MM.1S (cell line): ENCODE measurements at regions not wholly inside any gene's neighbourhood (a gene's known extent, or its start where the extent isn't known, plus 50 kb on each side); places are given as distances from the start of the nearest gene placed in this dataset.
"Not testable (repeated sequence)": the region's sequence is repeated elsewhere in the genome, so short reads cannot be mapped to it uniquely, and the experiment has no call there.

Experiments
- DNase-seq: peaks from one replicate; pipeline ENCODE4 v3.0.0-alpha.2; 2015
- H2AFZ ChIP-seq: fragments of 300-600 bp; sonication (generic); 2 replicates; pipeline ENCODE4 v1.6.0; 2016; ENCODE audit warnings: antibody characterized with exemption, low read length
- H3F3A ChIP-seq: fragments of 300-600 bp; sonication (generic); 2 replicates; pipeline ENCODE4 v1.6.1; 2016; ENCODE audit warnings: mild to moderate bottlenecking, antibody characterized with exemption, low read length, moderate library complexity, mixed read lengths; ENCODE audit not compliant: insufficient read depth
- H3K27ac ChIP-seq: fragments of 300-600 bp; sonication (generic); 2 replicates; pipeline ENCODE4 v1.5.1; 2016; ENCODE audit warnings: mild to moderate bottlenecking, low read length
- H3K27me3 ChIP-seq: fragments of 300-600 bp; sonication (generic); replicated peaks from 2 replicates; pipeline ENCODE4 v1.6.0; 2016; ENCODE audit warnings: low read length; ENCODE audit not compliant: insufficient read depth
- H3K36me3 ChIP-seq: fragments of 300-600 bp; sonication (generic); replicated peaks from 2 replicates; pipeline ENCODE4 v1.6.1; 2016; ENCODE audit warnings: mild to moderate bottlenecking, low read length, mixed read lengths; ENCODE audit not compliant: insufficient read depth
- H3K4me1 ChIP-seq: fragments of 300-600 bp; sonication (generic); 2 replicates; pipeline ENCODE4 v1.6.1; 2016; ENCODE audit warnings: low read length, mixed read lengths
- H3K4me2 ChIP-seq: fragments of 300-600 bp; sonication (generic); 2 replicates; pipeline ENCODE4 v1.6.0; 2016; ENCODE audit warnings: low read depth, low read length
- H3K4me3 ChIP-seq: fragments of 300-600 bp; sonication (generic); 2 replicates; pipeline ENCODE4 v1.5.1; 2016; ENCODE audit warnings: low read length, mixed read lengths
- H3K79me2 ChIP-seq: fragments of 300-600 bp; sonication (generic); 2 replicates; pipeline ENCODE4 v1.6.1; 2016; ENCODE audit warnings: mixed run types, low read length, mixed read lengths
- H3K9ac ChIP-seq: fragments of 300-600 bp; sonication (generic); 2 replicates; pipeline ENCODE4 v1.6.1; 2016; ENCODE audit warnings: low read length, mixed read lengths
- H3K9me2 ChIP-seq: fragments of 300-600 bp; sonication (generic); replicated peaks from 2 replicates; pipeline ENCODE4 v1.6.1; 2016; ENCODE audit warnings: mild to moderate bottlenecking, low read length, mixed read lengths; ENCODE audit not compliant: insufficient read depth
- H3K9me3 ChIP-seq: fragments of 300-600 bp; sonication (generic); replicated peaks from 2 replicates; pipeline ENCODE4 v1.6.1; 2016; ENCODE audit warnings: mild to moderate bottlenecking, low read length, mixed read lengths; ENCODE audit not compliant: insufficient read depth
- H4K20me1 ChIP-seq: fragments of 300-600 bp; sonication (generic); 2 replicates; pipeline ENCODE4 v1.6.1; 2016; ENCODE audit warnings: mild to moderate bottlenecking, low read length, moderate library complexity, mixed read lengths; ENCODE audit not compliant: insufficient read depth
- CTCF ChIP-seq: fragments of 300-600 bp; sonication (generic); IDR thresholded peaks from 2 replicates; pipeline ENCODE4 v1.5.1; 2016; ENCODE audit warnings: antibody characterized with exemption, low read length, mixed read lengths
- EZH2 ChIP-seq: fragments of 300-600 bp; sonication (generic); optimal IDR thresholded peaks from 2 replicates; pipeline ENCODE3; 2017; ENCODE audit warnings: low read depth, mild to moderate bottlenecking, antibody characterized with exemption, low read length, mixed read lengths
- EZH2phosphoT487 ChIP-seq: fragments of 300-600 bp; sonication (generic); IDR thresholded peaks from 2 replicates; pipeline ENCODE4 v1.6.1; 2018; ENCODE audit warnings: antibody characterized with exemption, low read length

DNA sequence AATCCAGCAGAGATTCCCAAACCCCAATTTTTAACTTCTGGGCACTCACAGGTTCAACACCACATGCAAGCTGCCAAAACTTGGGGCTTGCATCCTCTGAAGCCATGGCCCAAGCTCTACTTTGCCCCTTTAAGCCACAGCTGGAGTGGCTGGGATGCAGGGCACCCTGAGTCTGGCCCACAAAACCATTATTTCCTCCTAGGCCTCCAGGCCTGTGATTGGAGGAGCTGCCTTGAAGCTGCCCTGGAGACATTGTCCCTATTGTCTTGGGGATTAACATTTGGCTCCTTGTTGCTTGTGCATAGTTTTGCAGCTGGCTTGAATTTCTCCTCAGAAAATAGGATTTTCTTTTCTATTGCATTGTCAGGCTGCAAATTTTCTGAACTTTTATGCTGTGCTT lies 109.8 kb upstream of the RPRM start:
- H3K36me3 ChIP-seq, result no peaks in the 10 kb centered on the region

GRCh38 chr2:153589586-153589985 lies 111.0 kb upstream of the RPRM start:
- H3K4me3 ChIP-seq, result no peak overlapping the region
- TF ChIP-seq CTCF (no peak), EZH2 (no peak), EZH2phosphoT487 (no peak)

More for the DNA sequence above, 109.8 kb upstream of the RPRM start:
- TF ChIP-seq EZH2phosphoT487 (no peak), CTCF (no peak), EZH2 (no peak)
- Histone ChIP-seq H4K20me1 (no peaks in the 10 kb centered on the region), H3K4me3 (no peak overlapping the region), H3K4me1 (no peaks in the 10 kb centered on the region), H3K9me3 (no peaks in the 10 kb centered on the region), H3K27ac (no peak overlapping the region), H3K4me2 (no peak overlapping the region), H3K9ac (no peak overlapping the region), H3F3A (no peaks in the 10 kb centered on the region; the same call in 1 of the 2 replicates), H2AFZ (no peak overlapping the region), H3K27me3 (no peaks in the 10 kb centered on the region), H3K9me2 (no peaks in the 10 kb centered on the region), H3K79me2 (no peaks in the 10 kb centered on the region)
- no peak for DNase-seq

GRCh38 chr2:153593086-153593485 lies 114.5 kb upstream of the RPRM start:
- H3K4me3 ChIP-seq, H3K27me3 ChIP-seq, H3F3A ChIP-seq, H3K9ac ChIP-seq, H3K27ac ChIP-seq, H3K4me1 ChIP-seq, H4K20me1 ChIP-seq, H3K9me3 ChIP-seq, H3K36me3 ChIP-seq, H3K79me2 ChIP-seq, H3K9me2 ChIP-seq, H2AFZ ChIP-seq, H3K4me2 ChIP-seq, DNase-seq: not testable (repeated sequence)

More at GRCh38 chr2:153589586-153589985, 111.0 kb upstream of the RPRM start:
- H3K4me2 ChIP-seq, result no peak overlapping the region
- no peaks in the 10 kb centered on the region for H3K27me3 ChIP-seq
- no peak for DNase-seq
- H3K36me3 ChIP-seq, result no peaks in the 10 kb centered on the region
- H3K9me2 ChIP-seq, result no peaks in the 10 kb centered on the region
- H2AFZ ChIP-seq, result no peak overlapping the region
- H4K20me1 ChIP-seq, result no peaks in the 10 kb centered on the region
- H3K9me3 ChIP-seq, result no peaks in the 10 kb centered on the region
- no peaks in the 10 kb centered on the region for H3K4me1 ChIP-seq
- H3K79me2 ChIP-seq, result no peaks in the 10 kb centered on the region
- H3K27ac ChIP-seq, result no peak overlapping the region
- no peak overlapping the region for H3K9ac ChIP-seq
- H3F3A ChIP-seq, result no peaks in the 10 kb centered on the region; the same call in 1 of the 2 replicates

DNA sequence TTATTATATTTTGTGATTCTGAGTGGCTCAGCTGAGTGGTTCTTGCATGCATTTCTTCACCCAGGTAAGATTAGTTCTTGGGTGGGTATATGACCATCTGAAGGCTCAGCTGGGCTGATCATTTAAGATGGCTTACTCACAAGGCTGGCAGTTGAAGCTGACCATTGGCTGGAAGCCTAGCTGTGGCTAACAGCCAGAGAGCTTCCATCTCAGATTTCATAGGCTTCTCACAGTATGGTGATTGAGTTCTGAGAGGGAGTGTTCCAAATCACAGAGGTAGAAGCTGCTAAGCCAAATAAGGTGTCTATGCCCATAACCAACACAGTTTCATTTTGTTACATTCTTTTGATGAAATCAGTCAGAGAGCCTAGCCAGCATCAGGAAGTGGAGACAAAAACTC lies 117.4 kb upstream of the RPRM start:
- H3K36me3 ChIP-seq, result no peaks in the 10 kb centered on the region
- no peaks in the 10 kb centered on the region for H3K4me1 ChIP-seq
- no peak overlapping the region for H3K9ac ChIP-seq
- H3K9me2 ChIP-seq, result no peaks in the 10 kb centered on the region
- H3K27me3 ChIP-seq, result no peaks in the 10 kb centered on the region
- TF ChIP-seq EZH2 (no peak), CTCF (no peak), EZH2phosphoT487 (no peak)
- DNase-seq, result no peak
- no peak overlapping the region for H3K27ac ChIP-seq
- H2AFZ ChIP-seq, result no peak overlapping the region
- no peaks in the 10 kb centered on the region for H4K20me1 ChIP-seq
- no peaks in the 10 kb centered on the region; the same call in 1 of the 2 replicates for H3F3A ChIP-seq
- H3K4me3 ChIP-seq, result no peak overlapping the region
- no peaks in the 10 kb centered on the region for H3K9me3 ChIP-seq
- H3K79me2 ChIP-seq, result no peaks in the 10 kb centered on the region
- no peak overlapping the region for H3K4me2 ChIP-seq
